H1 (cell line): ENCODE measurements at regions not wholly inside any gene's neighbourhood (a gene's known extent, or its start where the extent isn't known, plus 50 kb on each side); places are given as distances from the start of the nearest gene placed in this dataset.

ENCODE experiments used
- TF ChIP-seq, protein P1 (sequence below): IDR thresholded peaks from 2 replicates; pipeline ENCODE4 v1.6.1; 2011; ENCODE audit warnings: low read depth, mild to moderate bottlenecking, low read length; ENCODE audit not compliant: insufficient read depth

DNA sequence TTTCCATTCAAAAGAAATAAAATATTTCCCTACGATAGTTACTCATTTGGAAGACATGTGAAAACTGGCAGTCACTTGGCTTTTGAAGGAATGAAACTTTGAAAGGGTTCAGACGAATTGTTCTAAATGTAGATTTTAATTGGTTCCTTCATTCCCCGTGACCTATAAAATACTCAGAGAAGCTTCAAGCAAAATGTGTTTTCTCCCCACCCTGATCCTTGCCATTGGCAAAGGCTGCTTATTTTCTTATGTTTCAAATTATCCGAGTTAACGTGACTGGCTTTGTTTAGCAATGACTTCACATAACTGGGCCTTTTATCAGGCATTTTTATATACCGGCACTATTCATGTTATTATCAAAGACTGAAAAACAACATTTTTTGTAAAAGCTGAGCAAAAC is 204.1 kb upstream of the NEIL3 start (continued):
- TF ChIP-seq, protein P1, sequence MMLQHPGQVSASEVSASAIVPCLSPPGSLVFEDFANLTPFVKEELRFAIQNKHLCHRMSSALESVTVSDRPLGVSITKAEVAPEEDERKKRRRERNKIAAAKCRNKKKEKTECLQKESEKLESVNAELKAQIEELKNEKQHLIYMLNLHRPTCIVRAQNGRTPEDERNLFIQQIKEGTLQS: no peak
